22Rv1 (cell line): ENCODE measurements at regions not wholly inside any gene's neighbourhood (a gene's known extent, or its start where the extent isn't known, plus 50 kb on each side); places are given as distances from the start of the nearest gene placed in this dataset.

Source experiments
- ZFX ChIP-seq: fragments of 450-650 bp; IDR thresholded peaks from 2 replicates; pipeline ENCODE4 v1.6.1; 2017; ENCODE audit warnings: antibody characterized with exemption, borderline replicate concordance
- TF ChIP-seq, protein P1 (sequence below): fragments of 450-650 bp; IDR thresholded peaks from 2 replicates; pipeline ENCODE4 v1.5.1; 2017; ENCODE audit warnings: mild to moderate bottlenecking

DNA sequence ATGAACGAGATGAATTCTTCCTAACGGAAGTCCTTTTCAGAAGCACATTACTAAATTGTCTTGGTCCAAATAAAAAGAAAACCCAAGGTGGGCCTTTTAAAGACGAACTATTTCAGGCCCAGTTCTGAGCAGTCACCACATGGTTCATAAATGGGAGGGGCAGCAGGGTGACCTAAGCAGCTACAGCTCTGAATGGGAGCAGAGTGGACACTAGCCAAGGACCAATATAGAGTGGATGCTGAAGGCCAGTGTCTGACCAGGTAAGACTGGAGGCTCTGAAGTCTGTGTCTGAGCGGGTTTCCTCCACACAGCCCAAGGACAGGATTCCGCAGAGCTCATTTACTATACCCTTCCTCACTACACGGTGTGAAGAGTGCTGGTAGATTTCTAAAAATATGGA is 159.1 kb downstream of the TMEM26 start:
- TF ChIP-seq, protein P1, sequence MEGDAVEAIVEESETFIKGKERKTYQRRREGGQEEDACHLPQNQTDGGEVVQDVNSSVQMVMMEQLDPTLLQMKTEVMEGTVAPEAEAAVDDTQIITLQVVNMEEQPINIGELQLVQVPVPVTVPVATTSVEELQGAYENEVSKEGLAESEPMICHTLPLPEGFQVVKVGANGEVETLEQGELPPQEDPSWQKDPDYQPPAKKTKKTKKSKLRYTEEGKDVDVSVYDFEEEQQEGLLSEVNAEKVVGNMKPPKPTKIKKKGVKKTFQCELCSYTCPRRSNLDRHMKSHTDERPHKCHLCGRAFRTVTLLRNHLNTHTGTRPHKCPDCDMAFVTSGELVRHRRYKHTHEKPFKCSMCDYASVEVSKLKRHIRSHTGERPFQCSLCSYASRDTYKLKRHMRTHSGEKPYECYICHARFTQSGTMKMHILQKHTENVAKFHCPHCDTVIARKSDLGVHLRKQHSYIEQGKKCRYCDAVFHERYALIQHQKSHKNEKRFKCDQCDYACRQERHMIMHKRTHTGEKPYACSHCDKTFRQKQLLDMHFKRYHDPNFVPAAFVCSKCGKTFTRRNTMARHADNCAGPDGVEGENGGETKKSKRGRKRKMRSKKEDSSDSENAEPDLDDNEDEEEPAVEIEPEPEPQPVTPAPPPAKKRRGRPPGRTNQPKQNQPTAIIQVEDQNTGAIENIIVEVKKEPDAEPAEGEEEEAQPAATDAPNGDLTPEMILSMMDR = no peak
- no peak for TF ChIP-seq ZFX
